ENCODE measurements at regions not wholly inside any gene's neighbourhood (a gene's known extent, or its start where the extent isn't known, plus 50 kb on each side); places are given as distances from the start of the nearest gene placed in this dataset.

DNA sequence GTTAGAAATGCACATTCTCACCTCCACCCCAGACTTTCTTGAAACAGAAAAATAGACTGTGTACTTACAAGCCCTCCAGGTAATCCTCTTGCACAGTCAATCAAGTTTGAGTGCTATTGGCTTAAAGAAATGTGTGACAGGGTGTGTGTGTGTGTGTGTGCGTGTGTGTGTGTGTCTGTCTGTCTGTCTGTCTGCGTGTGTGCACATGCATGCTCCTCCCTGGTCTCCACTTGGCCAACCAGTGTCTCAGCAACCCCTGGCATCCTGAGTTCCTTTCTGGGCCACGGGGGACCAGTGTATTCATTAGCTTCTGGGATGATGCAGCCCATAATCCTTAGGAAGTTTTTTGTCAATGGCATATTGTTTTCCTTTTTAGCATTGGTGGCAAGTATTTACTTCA lies 128.8 kb upstream of the IL12A start:
- no peak for TF ChIP-seq EZH2 (IDR thresholded peaks at IDR 0.05)
- TF ChIP-seq POLR2AphosphoS5 (IDR thresholded peaks at IDR 0.05; ENCODE audit: borderline replicate concordance, low read depth, low read length), result no peak

Measured in SK-N-MC (cell line).